PC-3 (cell line): ENCODE measurements at regions not wholly inside any gene's neighbourhood (a gene's known extent, or its start where the extent isn't known, plus 50 kb on each side); places are given as distances from the start of the nearest gene placed in this dataset.

ENCODE experiments used
- EZH2 ChIP-seq: fragments of 300-600 bp; sonication (generic); IDR thresholded peaks from one replicate; pipeline ENCODE4 v1.6.1; 2017; ENCODE audit warnings: antibody characterized with exemption, mild to moderate bottlenecking, low read length; ENCODE audit not compliant: unreplicated experiment
- EZH2phosphoT487 ChIP-seq: fragments of 300-600 bp; sonication (generic); IDR thresholded peaks from 2 replicates; pipeline ENCODE4 v1.6.1; 2018; ENCODE audit warnings: mild to moderate bottlenecking, antibody characterized with exemption, low read length, borderline replicate concordance
- TF ChIP-seq, protein P1 (sequence below): fragments of 300-600 bp; sonication (generic); conservative IDR thresholded peaks from 2 replicates; pipeline ENCODE4 v1.5.1; 2017; ENCODE audit warnings: antibody characterized with exemption, low read depth, mild to moderate bottlenecking, low read length

DNA sequence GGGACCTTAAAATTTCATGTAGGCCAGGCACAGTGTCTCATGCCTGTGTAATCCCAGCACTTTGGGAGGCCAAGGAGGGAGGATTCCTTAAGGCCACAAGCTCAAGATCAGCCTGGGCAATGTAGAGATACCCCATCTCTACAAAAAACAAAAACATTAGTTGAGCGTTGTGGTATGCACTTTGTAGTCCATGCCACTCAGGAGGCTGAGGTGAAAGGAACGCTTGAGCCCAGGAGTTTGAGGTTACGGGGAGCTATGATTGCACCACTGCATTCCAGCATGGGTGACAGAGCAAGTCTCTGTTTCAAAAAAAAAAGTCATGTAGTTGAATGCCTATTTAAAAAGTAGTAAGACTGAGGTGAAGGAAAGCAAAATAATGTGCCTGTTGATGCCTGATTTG is 83.5 kb downstream of the TTC6 start:
- TF ChIP-seq, protein P1, sequence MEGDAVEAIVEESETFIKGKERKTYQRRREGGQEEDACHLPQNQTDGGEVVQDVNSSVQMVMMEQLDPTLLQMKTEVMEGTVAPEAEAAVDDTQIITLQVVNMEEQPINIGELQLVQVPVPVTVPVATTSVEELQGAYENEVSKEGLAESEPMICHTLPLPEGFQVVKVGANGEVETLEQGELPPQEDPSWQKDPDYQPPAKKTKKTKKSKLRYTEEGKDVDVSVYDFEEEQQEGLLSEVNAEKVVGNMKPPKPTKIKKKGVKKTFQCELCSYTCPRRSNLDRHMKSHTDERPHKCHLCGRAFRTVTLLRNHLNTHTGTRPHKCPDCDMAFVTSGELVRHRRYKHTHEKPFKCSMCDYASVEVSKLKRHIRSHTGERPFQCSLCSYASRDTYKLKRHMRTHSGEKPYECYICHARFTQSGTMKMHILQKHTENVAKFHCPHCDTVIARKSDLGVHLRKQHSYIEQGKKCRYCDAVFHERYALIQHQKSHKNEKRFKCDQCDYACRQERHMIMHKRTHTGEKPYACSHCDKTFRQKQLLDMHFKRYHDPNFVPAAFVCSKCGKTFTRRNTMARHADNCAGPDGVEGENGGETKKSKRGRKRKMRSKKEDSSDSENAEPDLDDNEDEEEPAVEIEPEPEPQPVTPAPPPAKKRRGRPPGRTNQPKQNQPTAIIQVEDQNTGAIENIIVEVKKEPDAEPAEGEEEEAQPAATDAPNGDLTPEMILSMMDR, result no peak
- TF ChIP-seq EZH2phosphoT487, result no peak
- no peak for TF ChIP-seq EZH2
